ENCODE measurements at regions not wholly inside any gene's neighbourhood (a gene's known extent, or its start where the extent isn't known, plus 50 kb on each side); places are given as distances from the start of the nearest gene placed in this dataset.

- H3K27ac ChIP-seq, result no peak overlapping the region
- H3K9me3 ChIP-seq, result peaks cover 0 to 4% (median under 1%) of the 10 kb centered on the region in 8 donors
- intact Hi-C loops (cut with DNase I; ENCODE audit: low total_unique reads), result no loop called here
- peak; percentile 41 for DNase-seq
- TF ChIP-seq POLR2A (IDR thresholded peaks at IDR 0.05) (no peak), POLR2AphosphoS5 (IDR thresholded peaks at IDR 0.05) (no peak)
- TF ChIP-seq, protein P1, sequence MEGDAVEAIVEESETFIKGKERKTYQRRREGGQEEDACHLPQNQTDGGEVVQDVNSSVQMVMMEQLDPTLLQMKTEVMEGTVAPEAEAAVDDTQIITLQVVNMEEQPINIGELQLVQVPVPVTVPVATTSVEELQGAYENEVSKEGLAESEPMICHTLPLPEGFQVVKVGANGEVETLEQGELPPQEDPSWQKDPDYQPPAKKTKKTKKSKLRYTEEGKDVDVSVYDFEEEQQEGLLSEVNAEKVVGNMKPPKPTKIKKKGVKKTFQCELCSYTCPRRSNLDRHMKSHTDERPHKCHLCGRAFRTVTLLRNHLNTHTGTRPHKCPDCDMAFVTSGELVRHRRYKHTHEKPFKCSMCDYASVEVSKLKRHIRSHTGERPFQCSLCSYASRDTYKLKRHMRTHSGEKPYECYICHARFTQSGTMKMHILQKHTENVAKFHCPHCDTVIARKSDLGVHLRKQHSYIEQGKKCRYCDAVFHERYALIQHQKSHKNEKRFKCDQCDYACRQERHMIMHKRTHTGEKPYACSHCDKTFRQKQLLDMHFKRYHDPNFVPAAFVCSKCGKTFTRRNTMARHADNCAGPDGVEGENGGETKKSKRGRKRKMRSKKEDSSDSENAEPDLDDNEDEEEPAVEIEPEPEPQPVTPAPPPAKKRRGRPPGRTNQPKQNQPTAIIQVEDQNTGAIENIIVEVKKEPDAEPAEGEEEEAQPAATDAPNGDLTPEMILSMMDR (IDR thresholded peaks at IDR 0.05 in 8 of 11, conservative IDR thresholded peaks at IDR 0.05 in 3 of 11), result no peak
- 21 to 30% (median 23%) methylated on average over 8 to 9 of the region's 9 CpGs for WGBS, 5 donors
- no peaks in the 10 kb centered on the region for H3K4me1 ChIP-seq
- no peaks in the 10 kb centered on the region for H3K36me3 ChIP-seq
- peaks cover 0 to 48% (median 0%) of the 10 kb centered on the region in 7 donors for H3K27me3 ChIP-seq (replicated peaks in 1 of 7)
- no peak overlapping the region for H3K4me3 ChIP-seq
Observed at GRCh38 chr3:127370906-127371305, 83.1 kb upstream of the PRR20G start.

GRCh38 chr3:127369356-127369935 is 81.6 kb upstream of the PRR20G start:
- Histone ChIP-seq H3K4me3 (no peak overlapping the region), H3K36me3 (no peaks in the 10 kb centered on the region), H3K4me1 (no peaks in the 10 kb centered on the region), H3K27me3 (replicated peaks in 1 of 7) (peaks cover 0 to 52% (median 0%) of the 10 kb centered on the region in 7 donors), H3K9me3 (no peaks in the 10 kb centered on the region), H3K27ac (no peak overlapping the region)
- intact Hi-C loops (cut with DNase I; ENCODE audit: low total_unique reads), result no loop called here
- 59 to 70% (median 67%) methylated on average over 4 of the region's 4 CpGs for WGBS, 5 donors
- DNase-seq, result peak; percentile 53
- TF ChIP-seq POLR2A (IDR thresholded peaks at IDR 0.05), result no peak
- TF ChIP-seq, protein P1 (IDR thresholded peaks at IDR 0.05 in 8 of 11, conservative IDR thresholded peaks at IDR 0.05 in 3 of 11), result no peak
- TF ChIP-seq POLR2AphosphoS5 (IDR thresholded peaks at IDR 0.05), result no peak

GRCh38 chr3:127368186-127369032 is 80.6 kb upstream of the PRR20G start:
- H3K4me3 ChIP-seq, result no peak overlapping the region

More at GRCh38 chr3:127368186-127369032, 80.6 kb upstream of the PRR20G start:
- H3K27ac ChIP-seq, result no peak overlapping the region
- WGBS, 5 donors, result 46 to 52% (median 47%) methylated on average over 13 to 14 of the region's 14 CpGs
- no peaks in the 10 kb centered on the region for H3K9me3 ChIP-seq
- peak; percentile 56 for DNase-seq
- no peaks in the 10 kb centered on the region for H3K4me1 ChIP-seq
- TF ChIP-seq POLR2AphosphoS5 (IDR thresholded peaks at IDR 0.05) (no peak), POLR2A (IDR thresholded peaks at IDR 0.05) (no peak)
- TF ChIP-seq, protein P1 (IDR thresholded peaks at IDR 0.05 in 8 of 11, conservative IDR thresholded peaks at IDR 0.05 in 3 of 11), result no peak
- H3K27me3 ChIP-seq (replicated peaks in 1 of 7), result peaks cover 0 to 47% (median 0%) of the 10 kb centered on the region in 7 donors
- intact Hi-C loops (cut with DNase I; ENCODE audit: low total_unique reads), result no loop called here
- no peaks in the 10 kb centered on the region for H3K36me3 ChIP-seq
